ENCODE measurements at regions not wholly inside any gene's neighbourhood (a gene's known extent, or its start where the extent isn't known, plus 50 kb on each side); places are given as distances from the start of the nearest gene placed in this dataset.
"Not testable (repeated sequence)": the region's sequence is repeated elsewhere in the genome, so short reads cannot be mapped to it uniquely, and the experiment has no call there.

- no peak overlapping the region for H3K4me2 ChIP-seq
- no peaks in the 10 kb centered on the region for H3K9me2 ChIP-seq (ENCODE audit: insufficient read depth)
- intact Hi-C loops (cut with micrococcal nuclease; ENCODE audit: unreplicated experiment), result no loop called here
- H3K79me2 ChIP-seq (ENCODE audit: low read depth), result no peaks in the 10 kb centered on the region
- no peak overlapping the region for H3K4me3 ChIP-seq
- H3K27me3 ChIP-seq (ENCODE audit: insufficient read depth, low read depth), result no peaks in the 10 kb centered on the region
- ChIA-PET CTCF (no interaction called here), POLR2A (ENCODE audit: unreplicated experiment) (no interaction called here)
- no peaks in the 10 kb centered on the region for H3K4me1 ChIP-seq (replicated peaks; ENCODE audit: insufficient read depth)
- no peak overlapping the region for H3K27ac ChIP-seq
- no peaks in the 10 kb centered on the region for H4K20me1 ChIP-seq (ENCODE audit: insufficient read depth)
- no peak for TF ChIP-seq EZH2 (IDR thresholded peaks at IDR 0.05; ENCODE audit: low read depth)
- no peak for TF ChIP-seq CTCF (conservative IDR thresholded peaks at IDR 0.05)
- no TSS peak for BruUV-seq (replicated peaks)
- no peak overlapping the region for H2AFZ ChIP-seq
- H3K9me3 ChIP-seq (ENCODE audit: insufficient read depth, low read depth), result no peaks in the 10 kb centered on the region
- H3F3A ChIP-seq (ENCODE audit: insufficient read depth, low read depth), result no peaks in the 10 kb centered on the region
- DNase-seq, result no peak
- no peaks in the 10 kb centered on the region for H3K36me3 ChIP-seq (ENCODE audit: low read depth)
These were observed 289.5 kb downstream of the XPNPEP1 start for GRCh38 chr10:109633846-109634245.

- POLR2A ChIA-PET (ENCODE audit: unreplicated experiment); H3K27ac ChIP-seq; H3K9me2 ChIP-seq (ENCODE audit: insufficient read depth); H3F3A ChIP-seq (ENCODE audit: insufficient read depth, low read depth); H3K4me3 ChIP-seq; DNase-seq; H2AFZ ChIP-seq; H3K9me3 ChIP-seq (ENCODE audit: insufficient read depth, low read depth); H3K36me3 ChIP-seq (ENCODE audit: low read depth); BruUV-seq (replicated peaks); H3K79me2 ChIP-seq (ENCODE audit: low read depth); H3K27me3 ChIP-seq (ENCODE audit: insufficient read depth, low read depth); intact Hi-C loops (cut with micrococcal nuclease; ENCODE audit: unreplicated experiment); H3K4me1 ChIP-seq (replicated peaks; ENCODE audit: insufficient read depth); CTCF ChIA-PET; H3K4me2 ChIP-seq; H4K20me1 ChIP-seq (ENCODE audit: insufficient read depth): not testable (repeated sequence)
These were observed 290.3 kb downstream of the XPNPEP1 start for GRCh38 chr10:109633017-109633416.

- Histone ChIP-seq H3F3A (ENCODE audit: insufficient read depth, low read depth) (no peaks in the 10 kb centered on the region), H3K36me3 (ENCODE audit: low read depth) (no peaks in the 10 kb centered on the region), H3K4me2 (no peak overlapping the region), H4K20me1 (ENCODE audit: insufficient read depth) (no peaks in the 10 kb centered on the region), H3K27ac (no peak overlapping the region), H3K9me3 (ENCODE audit: insufficient read depth, low read depth) (no peaks in the 10 kb centered on the region), H3K4me1 (replicated peaks; ENCODE audit: insufficient read depth) (no peaks in the 10 kb centered on the region), H3K27me3 (ENCODE audit: insufficient read depth, low read depth) (no peaks in the 10 kb centered on the region), H2AFZ (no peak overlapping the region), H3K79me2 (ENCODE audit: low read depth) (no peaks in the 10 kb centered on the region), H3K9me2 (ENCODE audit: insufficient read depth) (no peaks in the 10 kb centered on the region), H3K4me3 (no peak overlapping the region)
- TF ChIP-seq EZH2 (IDR thresholded peaks at IDR 0.05; ENCODE audit: low read depth) (no peak), CTCF (conservative IDR thresholded peaks at IDR 0.05) (no peak)
- no peak for DNase-seq
- BruUV-seq (replicated peaks), result no TSS peak
- intact Hi-C loops (cut with micrococcal nuclease; ENCODE audit: unreplicated experiment), result no loop called here
- ChIA-PET CTCF (no interaction called here), POLR2A (ENCODE audit: unreplicated experiment) (no interaction called here)
These were observed 298.4 kb downstream of the XPNPEP1 start for GRCh38 chr10:109624939-109625338.

- ChIA-PET CTCF (no interaction called here), POLR2A (ENCODE audit: unreplicated experiment) (no interaction called here)
- intact Hi-C loops (cut with micrococcal nuclease; ENCODE audit: unreplicated experiment), result no loop called here
- Histone ChIP-seq H3K36me3 (ENCODE audit: low read depth) (no peaks in the 10 kb centered on the region), H3K27me3 (ENCODE audit: insufficient read depth, low read depth) (no peaks in the 10 kb centered on the region), H3K27ac (no peak overlapping the region), H3K4me1 (replicated peaks; ENCODE audit: insufficient read depth) (no peaks in the 10 kb centered on the region), H3K9me2 (ENCODE audit: insufficient read depth) (no peaks in the 10 kb centered on the region), H3K4me2 (no peak overlapping the region), H3F3A (ENCODE audit: insufficient read depth, low read depth) (no peaks in the 10 kb centered on the region), H3K4me3 (no peak overlapping the region), H3K9me3 (ENCODE audit: insufficient read depth, low read depth) (no peaks in the 10 kb centered on the region), H3K79me2 (ENCODE audit: low read depth) (no peaks in the 10 kb centered on the region), H2AFZ (no peak overlapping the region), H4K20me1 (ENCODE audit: insufficient read depth) (no peaks in the 10 kb centered on the region)
- BruUV-seq (replicated peaks), result no TSS peak
- TF ChIP-seq CTCF (conservative IDR thresholded peaks at IDR 0.05), result no peak
- TF ChIP-seq EZH2 (IDR thresholded peaks at IDR 0.05; ENCODE audit: low read depth), result no peak
- no peak for DNase-seq
These were observed 300.7 kb downstream of the XPNPEP1 start for GRCh38 chr10:109622566-109622965.

Data from PC-9 (cell line).